ENCODE measurements at regions not wholly inside any gene's neighbourhood (a gene's known extent, or its start where the extent isn't known, plus 50 kb on each side); places are given as distances from the start of the nearest gene placed in this dataset.
A peak's percentile ranks its signal among the peaks of the same experiment; 100 is the strongest.

DNA sequence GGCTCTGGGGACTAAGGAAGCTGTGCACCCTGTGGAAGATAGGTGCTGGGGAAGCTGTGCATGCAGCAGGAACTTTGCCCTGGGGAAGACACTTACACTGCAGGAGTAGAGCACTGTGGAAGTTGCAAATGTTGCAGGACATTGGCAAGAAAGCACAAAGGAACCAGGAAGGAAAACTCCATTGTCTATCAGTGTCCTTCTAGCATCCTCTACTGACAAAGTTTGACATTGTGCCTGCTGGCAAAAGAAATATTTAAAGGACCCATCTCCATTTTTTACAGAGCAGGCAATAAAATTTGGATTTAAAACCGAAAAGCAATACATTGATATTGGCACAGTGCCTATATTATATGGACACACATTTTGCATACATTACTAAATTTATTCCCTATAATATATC lies 394.1 kb downstream of the PBX1 start:
- TF ChIP-seq CTCF (conservative IDR thresholded peaks at IDR 0.05; ENCODE audit: low read depth, low read length) (0 out of 2 replicates have a peak, but pooled peaks have one; percentile 13), EZH2phosphoT487 (IDR thresholded peaks at IDR 0.05; ENCODE audit: borderline replicate concordance, low read length) (no peak), EZH2 (IDR thresholded peaks at IDR 0.05; ENCODE audit: low read length, unreplicated experiment) (no peak)

All from PC-3 (cell line).